ENCODE measurements at regions not wholly inside any gene's neighbourhood (a gene's known extent, or its start where the extent isn't known, plus 50 kb on each side); places are given as distances from the start of the nearest gene placed in this dataset.

DNA sequence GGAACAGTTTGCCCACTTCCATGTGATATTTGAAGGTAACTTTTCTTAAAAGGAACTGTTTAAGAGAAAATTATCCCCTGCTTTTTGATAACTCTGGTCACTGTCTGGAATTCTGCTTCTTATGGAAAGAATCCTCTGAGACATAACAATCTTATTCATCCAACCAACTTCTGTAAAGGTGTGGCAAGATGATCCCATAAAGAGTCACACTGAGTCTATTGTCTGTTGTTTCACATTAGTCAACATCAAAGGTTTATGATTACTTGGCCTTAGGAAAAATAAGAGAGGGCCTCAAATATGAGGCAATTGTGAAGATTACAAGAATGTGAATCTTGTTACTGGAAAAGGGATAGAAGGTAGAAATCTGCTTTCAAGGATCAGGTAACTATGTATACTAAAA lies 88.0 kb upstream of the MAGEB18 start:
- no peaks in the 10 kb centered on the region for H3K36me3 ChIP-seq (ENCODE audit: insufficient read depth, low read length)
- H3K4me3 ChIP-seq (ENCODE audit: low read length), result no peak overlapping the region
- no peaks in the 10 kb centered on the region for H3F3A ChIP-seq (ENCODE audit: insufficient read depth, low read length, poor library complexity, severe bottlenecking)
- H3K4me2 ChIP-seq (ENCODE audit: low read length), result no peak overlapping the region
- no peak overlapping the region for H3K27ac ChIP-seq (ENCODE audit: low read length)
- H3K79me2 ChIP-seq (replicated peaks; ENCODE audit: insufficient read depth, low read length), result no peaks in the 10 kb centered on the region
- no peak overlapping the region for H3K9ac ChIP-seq (ENCODE audit: low read length)
- H3K9me3 ChIP-seq (ENCODE audit: low read length), result no peaks in the 10 kb centered on the region
- no peak overlapping the region for H2AFZ ChIP-seq (ENCODE audit: low read depth, low read length)
- TF ChIP-seq SMC3 (conservative IDR thresholded peaks at IDR 0.05; ENCODE audit: poor library complexity), result no peak
- no peak for TF ChIP-seq TAF1 (IDR thresholded peaks at IDR 0.05; ENCODE audit: low read depth)
- no peak for TF ChIP-seq MXI1 (conservative IDR thresholded peaks at IDR 0.05; ENCODE audit: poor library complexity, severe bottlenecking)
- H3K9me2 ChIP-seq (ENCODE audit: insufficient read depth, low read length), result no peaks in the 10 kb centered on the region
- H4K20me1 ChIP-seq (ENCODE audit: insufficient read depth), result no peaks in the 10 kb centered on the region
- no peaks in the 10 kb centered on the region for H3K27me3 ChIP-seq (ENCODE audit: insufficient read depth, low read depth, low read length)

DNA sequence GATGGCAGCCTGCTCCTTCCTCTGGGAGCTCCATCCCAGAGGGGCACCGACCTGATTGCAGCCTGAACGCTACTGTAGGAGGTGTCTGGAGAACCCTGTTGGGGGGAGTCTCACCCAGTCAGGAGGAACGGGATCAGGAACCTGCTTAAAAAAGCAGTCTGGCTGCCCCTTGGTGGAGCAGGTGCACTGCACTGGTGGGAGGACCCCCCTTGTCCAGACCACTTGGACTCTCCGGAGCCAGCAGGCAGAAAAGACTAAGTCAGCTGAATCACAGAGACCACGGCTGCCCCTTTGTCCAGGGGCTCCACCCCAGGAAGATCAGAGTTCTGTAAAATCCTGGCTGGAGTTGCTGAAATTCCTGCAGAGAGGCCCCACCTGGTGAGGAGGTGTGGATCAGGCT lies 67.3 kb upstream of the MAGEB18 start:
- no peaks in the 10 kb centered on the region for H3K79me2 ChIP-seq (replicated peaks; ENCODE audit: insufficient read depth, low read length)
- no peak for TF ChIP-seq SMC3 (conservative IDR thresholded peaks at IDR 0.05; ENCODE audit: poor library complexity)
- TF ChIP-seq EZH2 (IDR thresholded peaks at IDR 0.05; ENCODE audit: borderline replicate concordance, insufficient read depth, low read length, poor library complexity, severe bottlenecking), result no peak
- TF ChIP-seq EP300 (conservative IDR thresholded peaks at IDR 0.05; ENCODE audit: poor library complexity, severe bottlenecking), result no peak
- no peak for TF ChIP-seq TAF1 (IDR thresholded peaks at IDR 0.05; ENCODE audit: low read depth)
- TF ChIP-seq RAD21 (conservative IDR thresholded peaks at IDR 0.05), result no peak
- no peak for TF ChIP-seq POLR2AphosphoS5 (IDR thresholded peaks at IDR 0.05)
- TF ChIP-seq, protein P1, sequence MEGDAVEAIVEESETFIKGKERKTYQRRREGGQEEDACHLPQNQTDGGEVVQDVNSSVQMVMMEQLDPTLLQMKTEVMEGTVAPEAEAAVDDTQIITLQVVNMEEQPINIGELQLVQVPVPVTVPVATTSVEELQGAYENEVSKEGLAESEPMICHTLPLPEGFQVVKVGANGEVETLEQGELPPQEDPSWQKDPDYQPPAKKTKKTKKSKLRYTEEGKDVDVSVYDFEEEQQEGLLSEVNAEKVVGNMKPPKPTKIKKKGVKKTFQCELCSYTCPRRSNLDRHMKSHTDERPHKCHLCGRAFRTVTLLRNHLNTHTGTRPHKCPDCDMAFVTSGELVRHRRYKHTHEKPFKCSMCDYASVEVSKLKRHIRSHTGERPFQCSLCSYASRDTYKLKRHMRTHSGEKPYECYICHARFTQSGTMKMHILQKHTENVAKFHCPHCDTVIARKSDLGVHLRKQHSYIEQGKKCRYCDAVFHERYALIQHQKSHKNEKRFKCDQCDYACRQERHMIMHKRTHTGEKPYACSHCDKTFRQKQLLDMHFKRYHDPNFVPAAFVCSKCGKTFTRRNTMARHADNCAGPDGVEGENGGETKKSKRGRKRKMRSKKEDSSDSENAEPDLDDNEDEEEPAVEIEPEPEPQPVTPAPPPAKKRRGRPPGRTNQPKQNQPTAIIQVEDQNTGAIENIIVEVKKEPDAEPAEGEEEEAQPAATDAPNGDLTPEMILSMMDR (IDR thresholded peaks at IDR 0.05; ENCODE audit: poor library complexity, severe bottlenecking), result no peak
- TF ChIP-seq, protein P2, sequence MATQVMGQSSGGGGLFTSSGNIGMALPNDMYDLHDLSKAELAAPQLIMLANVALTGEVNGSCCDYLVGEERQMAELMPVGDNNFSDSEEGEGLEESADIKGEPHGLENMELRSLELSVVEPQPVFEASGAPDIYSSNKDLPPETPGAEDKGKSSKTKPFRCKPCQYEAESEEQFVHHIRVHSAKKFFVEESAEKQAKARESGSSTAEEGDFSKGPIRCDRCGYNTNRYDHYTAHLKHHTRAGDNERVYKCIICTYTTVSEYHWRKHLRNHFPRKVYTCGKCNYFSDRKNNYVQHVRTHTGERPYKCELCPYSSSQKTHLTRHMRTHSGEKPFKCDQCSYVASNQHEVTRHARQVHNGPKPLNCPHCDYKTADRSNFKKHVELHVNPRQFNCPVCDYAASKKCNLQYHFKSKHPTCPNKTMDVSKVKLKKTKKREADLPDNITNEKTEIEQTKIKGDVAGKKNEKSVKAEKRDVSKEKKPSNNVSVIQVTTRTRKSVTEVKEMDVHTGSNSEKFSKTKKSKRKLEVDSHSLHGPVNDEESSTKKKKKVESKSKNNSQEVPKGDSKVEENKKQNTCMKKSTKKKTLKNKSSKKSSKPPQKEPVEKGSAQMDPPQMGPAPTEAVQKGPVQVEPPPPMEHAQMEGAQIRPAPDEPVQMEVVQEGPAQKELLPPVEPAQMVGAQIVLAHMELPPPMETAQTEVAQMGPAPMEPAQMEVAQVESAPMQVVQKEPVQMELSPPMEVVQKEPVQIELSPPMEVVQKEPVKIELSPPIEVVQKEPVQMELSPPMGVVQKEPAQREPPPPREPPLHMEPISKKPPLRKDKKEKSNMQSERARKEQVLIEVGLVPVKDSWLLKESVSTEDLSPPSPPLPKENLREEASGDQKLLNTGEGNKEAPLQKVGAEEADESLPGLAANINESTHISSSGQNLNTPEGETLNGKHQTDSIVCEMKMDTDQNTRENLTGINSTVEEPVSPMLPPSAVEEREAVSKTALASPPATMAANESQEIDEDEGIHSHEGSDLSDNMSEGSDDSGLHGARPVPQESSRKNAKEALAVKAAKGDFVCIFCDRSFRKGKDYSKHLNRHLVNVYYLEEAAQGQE (IDR thresholded peaks at IDR 0.05; ENCODE audit: borderline replicate concordance), result no peak
- TF ChIP-seq MXI1 (conservative IDR thresholded peaks at IDR 0.05; ENCODE audit: poor library complexity, severe bottlenecking), result no peak
- no peaks in the 10 kb centered on the region for H3K9me3 ChIP-seq (ENCODE audit: low read length)
- H3K27ac ChIP-seq (ENCODE audit: low read length), result no peak overlapping the region
- H3K9ac ChIP-seq (ENCODE audit: low read length), result no peak overlapping the region
- H3F3A ChIP-seq (ENCODE audit: insufficient read depth, low read length, poor library complexity, severe bottlenecking), result no peaks in the 10 kb centered on the region
- no peaks in the 10 kb centered on the region for H3K27me3 ChIP-seq (ENCODE audit: insufficient read depth, low read depth, low read length)
- H4K20me1 ChIP-seq (ENCODE audit: insufficient read depth), result no peaks in the 10 kb centered on the region
- no peak overlapping the region for H3K4me2 ChIP-seq (ENCODE audit: low read length)
- H2AFZ ChIP-seq (ENCODE audit: low read depth, low read length), result no peak overlapping the region
- no peaks in the 10 kb centered on the region for H3K36me3 ChIP-seq (ENCODE audit: insufficient read depth, low read length)
- H3K9me2 ChIP-seq (ENCODE audit: insufficient read depth, low read length), result no peaks in the 10 kb centered on the region
- H3K4me3 ChIP-seq (ENCODE audit: low read length), result no peak overlapping the region

DNA sequence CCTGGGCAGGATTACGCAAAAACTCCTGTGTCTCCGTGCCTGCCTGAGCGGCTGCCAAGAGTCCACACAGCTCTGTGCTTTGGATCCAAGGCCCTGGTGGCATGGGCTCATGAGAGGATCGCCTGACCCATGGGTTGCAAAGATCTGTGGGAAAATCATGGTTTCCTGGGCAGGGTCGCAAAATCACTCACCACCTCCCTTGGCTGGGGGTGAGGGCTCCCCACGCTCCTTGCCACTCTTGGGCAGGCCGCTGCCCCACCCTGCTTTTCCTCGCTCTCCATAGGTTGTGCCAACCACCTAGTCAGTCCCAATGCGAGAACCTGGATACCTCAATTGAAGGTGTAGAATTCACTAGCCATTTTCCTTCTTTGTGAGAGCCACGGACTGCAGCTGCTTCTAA lies 66.5 kb upstream of the MAGEB18 start:
- no peaks in the 10 kb centered on the region for H3K36me3 ChIP-seq (ENCODE audit: insufficient read depth, low read length)
- no peak overlapping the region for H3K27ac ChIP-seq (ENCODE audit: low read length)
- no peaks in the 10 kb centered on the region for H3F3A ChIP-seq (ENCODE audit: insufficient read depth, low read length, poor library complexity, severe bottlenecking)
- no peaks in the 10 kb centered on the region for H3K79me2 ChIP-seq (replicated peaks; ENCODE audit: insufficient read depth, low read length)
- no peaks in the 10 kb centered on the region for H4K20me1 ChIP-seq (ENCODE audit: insufficient read depth)
- H3K9ac ChIP-seq (ENCODE audit: low read length), result no peak overlapping the region
- TF ChIP-seq MXI1 (conservative IDR thresholded peaks at IDR 0.05; ENCODE audit: poor library complexity, severe bottlenecking), result no peak
- H3K9me2 ChIP-seq (ENCODE audit: insufficient read depth, low read length), result no peaks in the 10 kb centered on the region
- no peak overlapping the region for H3K4me3 ChIP-seq (ENCODE audit: low read length)
- H2AFZ ChIP-seq (ENCODE audit: low read depth, low read length), result no peak overlapping the region
- no peaks in the 10 kb centered on the region for H3K27me3 ChIP-seq (ENCODE audit: insufficient read depth, low read depth, low read length)
- no peaks in the 10 kb centered on the region for H3K9me3 ChIP-seq (ENCODE audit: low read length)
- no peak overlapping the region for H3K4me2 ChIP-seq (ENCODE audit: low read length)

All from neural cell (in vitro differentiated cells).